ENCODE measurements at regions not wholly inside any gene's neighbourhood (a gene's known extent, or its start where the extent isn't known, plus 50 kb on each side); places are given as distances from the start of the nearest gene placed in this dataset.
"Not testable (repeated sequence)": the region's sequence is repeated elsewhere in the genome, so short reads cannot be mapped to it uniquely, and the experiment has no call there.

DNA sequence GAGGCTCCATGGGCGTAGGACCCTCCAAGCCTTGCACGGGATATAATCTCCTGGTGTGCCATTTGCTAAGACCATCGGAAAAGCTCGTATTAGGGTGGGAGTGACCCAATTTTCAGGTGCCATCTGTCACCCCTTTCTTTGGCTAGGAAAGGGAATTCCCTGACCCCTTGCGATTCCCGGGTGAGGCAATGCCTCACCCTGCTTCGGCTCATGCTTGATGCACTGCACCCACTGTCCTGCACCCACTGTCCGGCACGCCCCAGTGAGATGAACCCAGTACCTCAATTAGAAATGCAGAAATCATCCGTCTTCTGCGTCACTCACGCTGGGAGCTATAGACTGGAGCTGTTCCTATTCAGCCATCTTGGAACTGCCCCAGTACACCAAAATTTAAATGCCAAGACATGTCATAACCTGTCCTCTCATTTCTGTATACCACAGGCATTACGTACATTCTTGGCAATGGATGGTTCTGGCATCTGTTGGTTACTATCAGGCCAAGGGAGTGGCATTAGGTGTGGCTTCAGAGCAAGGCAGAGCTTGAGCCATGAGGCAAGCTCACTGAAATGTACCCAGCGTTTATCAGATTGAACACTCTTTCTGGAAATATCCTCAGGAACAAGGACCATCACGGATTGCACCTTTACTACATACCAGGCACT is 95.4 kb upstream of the GALNT18 start:
- no peak for DNase-seq (ENCODE audit: low read depth in 2 of 2)

DNA sequence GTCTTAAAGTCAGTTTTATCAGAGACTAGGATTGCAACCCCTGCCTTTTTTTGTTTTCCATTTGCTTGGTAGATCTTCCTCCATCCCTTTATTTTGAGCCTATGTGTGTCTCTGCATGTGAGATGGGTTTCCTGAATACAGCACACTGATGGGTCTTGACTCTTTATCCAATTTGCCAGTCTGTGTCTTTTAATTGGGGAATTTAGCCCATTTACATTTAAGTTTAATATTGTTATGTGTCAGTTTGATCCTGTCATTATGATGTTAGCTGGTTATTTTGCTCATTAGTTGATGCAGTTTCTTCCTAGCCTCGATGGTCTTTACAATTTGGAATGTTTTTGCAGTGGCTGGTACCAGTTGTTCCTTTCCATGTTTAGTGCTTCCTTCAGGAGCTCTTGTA is 93.3 kb upstream of the GALNT18 start:
- not testable (repeated sequence) for DNase-seq (ENCODE audit: low read depth in 2 of 2)

DNA sequence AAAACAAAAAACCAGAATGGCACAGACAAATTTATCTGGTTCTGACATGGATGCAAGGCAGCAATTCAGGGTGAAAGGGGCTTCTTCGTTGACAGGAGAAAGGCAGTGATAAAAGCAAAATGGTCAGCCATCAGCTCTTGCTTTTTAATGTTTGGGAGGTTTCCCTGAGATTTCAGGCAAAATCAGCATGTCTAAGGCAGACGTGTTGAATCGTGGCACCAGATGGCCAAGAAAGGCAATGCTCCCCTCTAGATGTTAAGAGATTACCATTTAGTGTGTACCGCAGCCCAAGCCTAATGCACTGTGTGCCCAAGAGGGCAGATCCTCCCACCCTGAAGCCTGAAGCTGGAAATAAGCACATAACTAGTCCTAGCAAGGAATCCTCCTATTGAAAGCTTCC is 88.8 kb upstream of the GALNT18 start:
- no peak for DNase-seq (ENCODE audit: low read depth in 2 of 2)

DNA sequence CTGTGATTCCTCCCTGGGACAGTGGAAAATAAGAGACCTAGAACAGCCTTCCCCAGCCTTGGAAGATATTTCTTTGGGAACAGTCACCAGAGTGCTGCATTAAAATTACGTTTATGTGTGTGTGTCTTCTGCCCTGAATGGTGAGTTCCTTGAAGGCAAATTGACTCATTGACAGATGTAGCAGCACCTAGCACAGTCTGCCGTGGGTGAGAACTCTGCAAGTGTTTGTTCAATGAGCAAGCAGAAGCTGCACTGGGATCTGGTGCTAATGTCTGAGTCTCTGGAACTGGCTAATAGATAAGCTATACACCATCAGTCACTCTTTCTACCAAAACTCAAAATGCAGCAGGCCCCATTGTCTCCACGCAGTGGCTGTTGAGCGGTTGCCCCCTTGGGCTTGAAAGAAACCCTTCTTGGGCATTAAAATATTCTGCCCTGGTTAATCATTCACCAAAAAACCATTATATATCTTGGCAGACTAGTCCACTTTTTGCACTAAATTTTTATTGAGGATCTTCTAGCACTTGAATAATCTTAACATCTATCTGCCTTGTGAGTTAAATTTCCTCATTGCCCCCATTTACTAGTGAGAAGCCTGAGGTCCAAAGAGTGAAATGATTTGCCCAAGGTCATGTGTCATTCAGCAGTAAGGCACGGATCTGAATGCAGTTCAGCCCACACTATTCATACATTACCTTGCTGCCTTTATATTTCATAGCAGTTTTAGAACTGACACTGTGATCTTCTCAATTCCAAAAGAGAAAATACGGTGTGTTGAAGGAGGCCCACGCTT is 87.8 kb upstream of the GALNT18 start:
- DNase-seq (ENCODE audit: low read depth in 2 of 2) = no peak

DNA sequence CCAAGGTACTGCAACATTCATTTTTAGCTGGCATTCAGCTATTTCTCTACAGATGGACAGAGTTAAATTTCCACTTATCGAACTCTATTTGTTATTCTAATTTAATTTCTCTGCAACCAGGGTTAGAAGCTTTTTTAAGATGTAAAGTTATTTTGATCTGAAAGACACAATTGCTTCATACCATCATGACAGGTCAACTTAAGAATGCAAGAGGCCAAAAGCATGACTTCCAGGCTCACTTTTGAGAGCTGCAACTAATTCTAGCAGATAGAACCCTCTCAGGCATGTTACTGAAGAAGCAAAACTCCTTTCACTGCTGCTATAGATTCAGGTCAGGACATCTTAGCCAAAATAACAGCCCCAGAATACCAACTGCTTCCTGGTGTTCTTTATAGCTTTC is 86.5 kb upstream of the GALNT18 start:
- DNase-seq (ENCODE audit: low read depth in 2 of 2) = no peak

DNA sequence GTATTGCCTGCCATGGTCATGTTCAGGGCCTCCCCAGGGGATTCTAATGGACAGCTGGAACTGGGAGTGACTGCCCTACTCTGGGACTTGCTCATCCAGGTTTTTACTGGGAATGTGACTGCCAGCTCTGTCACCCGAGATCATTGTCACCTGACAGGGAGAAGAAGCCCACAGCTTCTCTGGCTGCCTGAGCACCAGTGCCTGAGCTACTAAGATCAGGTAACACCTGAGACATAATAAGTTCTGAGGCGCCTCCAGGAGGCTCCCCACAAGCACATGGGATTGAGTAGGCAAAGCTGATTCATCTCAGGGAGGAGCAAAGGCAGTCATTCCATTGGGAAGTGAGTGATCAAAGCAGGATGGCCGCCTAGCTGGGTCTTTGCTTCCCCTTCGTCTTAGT is 84.2 kb upstream of the GALNT18 start:
- no peak for DNase-seq (ENCODE audit: low read depth in 2 of 2)

DNA sequence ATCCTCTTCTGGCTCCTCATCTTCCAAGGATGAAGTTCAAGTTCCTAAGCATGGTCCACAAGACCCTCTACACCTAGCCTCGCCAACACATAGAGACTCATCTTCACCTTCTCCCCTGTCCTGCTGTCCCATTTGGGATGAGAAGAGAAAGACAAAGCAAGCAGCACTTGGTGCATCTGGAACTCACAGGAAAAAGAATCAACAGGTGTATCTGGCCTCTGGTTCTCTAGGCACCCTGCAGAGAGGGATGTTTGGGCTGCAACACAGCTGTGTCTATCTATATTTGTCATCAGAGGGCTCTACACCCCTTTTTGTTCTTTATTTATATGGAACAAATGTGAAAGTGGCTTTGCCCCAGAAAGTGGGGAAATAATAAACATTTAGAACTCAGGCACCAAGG is 82.1 kb upstream of the GALNT18 start:
- no peak for DNase-seq (ENCODE audit: low read depth in 2 of 2)

DNA sequence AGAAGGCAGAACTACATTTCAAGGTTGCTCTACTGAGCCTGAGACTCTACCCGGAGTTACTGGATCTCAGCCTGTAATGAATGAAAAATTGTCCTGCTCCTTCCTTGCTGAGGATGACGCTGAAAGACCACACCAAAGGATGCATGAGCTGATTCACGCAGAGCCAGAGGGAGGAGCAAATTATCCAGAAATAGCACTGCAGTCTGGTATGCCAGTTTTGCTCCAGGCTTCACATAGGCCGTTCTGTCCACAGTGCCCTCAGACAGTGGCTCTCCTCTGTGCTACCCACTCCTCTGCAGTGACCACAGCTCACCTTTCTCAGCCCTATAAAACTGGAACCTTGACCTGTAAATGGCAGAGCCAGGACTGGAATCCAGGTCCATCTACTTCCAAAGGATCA is 79.3 kb upstream of the GALNT18 start:
- no peak for DNase-seq (ENCODE audit: low read depth in 2 of 2)

DNA sequence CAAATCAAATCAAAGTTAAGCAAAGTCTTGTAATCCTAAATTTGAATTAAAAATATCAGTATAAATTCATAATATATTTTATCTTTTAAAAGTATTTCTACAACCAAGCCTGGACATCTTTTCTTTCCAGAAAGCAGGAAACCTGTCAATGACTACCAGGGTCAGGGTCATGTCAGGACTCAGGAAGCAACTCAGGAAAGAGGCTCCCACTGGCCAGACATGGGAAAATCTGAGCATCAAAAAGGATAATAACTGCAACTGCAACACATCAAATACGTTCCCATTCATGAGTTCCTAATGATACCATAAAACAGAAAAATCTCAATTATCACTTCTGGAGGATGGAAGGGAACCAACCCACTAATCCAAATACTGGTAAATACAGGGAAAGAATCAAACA is 76.0 kb upstream of the GALNT18 start:
- no peak for DNase-seq (ENCODE audit: low read depth in 2 of 2)

DNA sequence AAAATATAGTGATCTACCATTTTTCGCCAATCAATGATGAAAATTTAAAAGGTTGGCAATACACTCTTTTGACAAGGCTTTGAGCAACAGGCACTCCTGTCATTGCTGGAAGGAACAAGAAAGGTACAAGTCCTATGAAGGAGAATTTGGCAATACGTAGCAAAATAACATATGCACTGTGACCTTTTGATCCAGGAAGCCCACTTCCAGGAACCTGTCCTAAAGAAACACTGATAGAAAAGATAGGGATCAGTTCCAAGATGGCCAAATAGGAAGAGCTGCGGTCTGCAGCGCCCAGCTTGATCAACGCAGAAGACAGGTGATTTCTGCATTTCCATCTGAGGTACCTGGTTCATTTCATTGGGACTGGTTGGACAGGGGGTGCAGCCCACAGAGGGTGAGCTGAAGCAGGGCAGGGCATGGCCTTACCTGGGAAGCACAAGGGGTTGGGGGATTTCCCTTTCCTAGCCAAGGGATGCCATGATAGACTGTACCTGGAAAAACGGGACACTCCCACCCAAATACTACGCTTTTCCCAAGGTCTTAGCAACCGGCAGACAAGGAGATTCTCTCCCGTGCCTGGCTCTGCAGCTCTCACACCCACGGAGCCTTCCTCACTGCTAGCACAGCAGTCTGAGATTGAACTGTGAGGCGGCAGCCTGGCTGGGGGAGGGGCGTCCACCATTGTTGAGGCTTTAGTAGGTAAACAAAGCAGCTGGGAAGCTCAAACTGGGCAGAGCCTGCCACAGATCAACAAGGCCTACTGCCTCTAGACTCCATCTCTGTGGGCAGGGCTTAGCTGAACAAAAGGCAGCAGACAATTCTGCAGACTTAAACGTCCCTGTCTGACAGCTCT is 69.7 kb upstream of the GALNT18 start:
- DNase-seq (ENCODE audit: low read depth in 2 of 2) = no peak

DNA sequence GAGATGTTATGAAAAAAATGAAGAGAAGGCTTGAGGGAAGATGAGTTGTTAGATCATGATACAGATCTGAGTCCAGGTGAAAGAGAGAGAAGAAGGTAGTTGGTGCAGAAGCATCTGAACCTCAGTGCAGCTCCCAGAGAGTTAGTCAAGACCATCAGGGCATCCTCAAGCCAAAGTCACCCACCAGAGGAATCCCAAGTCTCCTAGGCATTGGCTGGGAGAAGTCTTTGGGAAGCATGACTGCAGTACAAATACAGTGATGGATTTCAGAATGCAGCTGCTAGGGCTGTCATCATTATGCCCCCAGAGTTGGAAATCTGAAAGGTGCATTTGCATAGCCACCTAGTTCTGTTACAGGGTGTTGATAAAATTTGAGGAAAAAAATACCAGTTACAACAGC is 59.7 kb upstream of the GALNT18 start:
- DNase-seq (ENCODE audit: low read depth in 2 of 2) = no peak

DNA sequence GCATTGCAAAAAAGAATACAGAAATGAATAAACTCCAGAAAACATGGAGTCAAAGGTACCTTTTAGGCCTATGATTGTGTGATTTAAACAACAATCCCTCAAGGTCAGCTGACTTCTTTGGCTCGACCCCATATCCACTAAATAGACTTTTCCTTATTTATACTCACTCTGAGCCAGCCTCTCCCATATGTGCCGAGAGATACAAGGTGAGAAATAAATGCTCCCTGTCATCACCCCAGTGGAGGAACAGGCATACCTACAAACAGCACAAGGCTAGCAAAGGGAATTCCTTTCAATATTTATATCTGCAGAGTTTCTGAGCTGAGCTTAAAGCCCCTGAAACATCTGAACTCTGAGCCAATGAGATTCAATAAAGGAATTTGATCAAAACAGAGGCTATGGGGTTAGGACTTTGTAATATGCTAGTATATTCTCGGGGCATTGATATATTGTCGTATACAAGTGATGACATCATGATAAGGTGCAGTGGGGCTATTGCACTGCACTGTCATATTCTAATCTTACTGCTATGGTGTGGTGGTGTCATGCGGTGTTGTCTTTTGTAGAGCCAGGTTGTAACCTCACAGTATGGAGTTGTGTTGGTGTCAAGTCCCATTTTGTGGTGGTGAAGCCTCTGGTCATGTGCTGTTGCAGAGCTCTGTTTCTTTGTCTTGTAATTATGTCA is 56.0 kb upstream of the GALNT18 start:
- DNase-seq (ENCODE audit: low read depth in 2 of 2) = no peak

DNA sequence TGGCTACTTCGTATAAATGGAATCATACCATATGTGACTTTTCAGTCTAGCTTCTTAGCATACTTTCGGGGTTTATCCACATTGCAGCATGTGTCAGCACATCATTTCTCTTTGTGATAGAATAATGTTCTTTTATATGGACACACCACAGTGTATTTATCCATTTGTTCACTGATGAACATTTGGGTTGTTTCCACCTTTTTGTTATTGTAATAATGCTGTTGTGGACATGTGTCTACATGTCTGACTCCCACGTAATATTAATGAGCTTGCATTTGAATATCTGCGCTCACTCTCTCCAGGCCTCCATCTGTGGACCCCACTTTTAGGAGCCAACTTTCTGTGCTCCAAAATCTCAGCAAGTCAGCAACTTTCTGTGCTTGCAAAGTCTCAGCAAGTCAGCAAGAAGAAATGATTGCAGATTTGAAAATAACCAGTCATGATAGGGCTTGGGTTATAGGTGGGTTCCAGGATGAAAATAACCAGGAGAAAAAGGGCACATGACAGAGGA is 53.9 kb upstream of the GALNT18 start:
- DNase-seq (ENCODE audit: low read depth in 2 of 2) = no peak

DNA sequence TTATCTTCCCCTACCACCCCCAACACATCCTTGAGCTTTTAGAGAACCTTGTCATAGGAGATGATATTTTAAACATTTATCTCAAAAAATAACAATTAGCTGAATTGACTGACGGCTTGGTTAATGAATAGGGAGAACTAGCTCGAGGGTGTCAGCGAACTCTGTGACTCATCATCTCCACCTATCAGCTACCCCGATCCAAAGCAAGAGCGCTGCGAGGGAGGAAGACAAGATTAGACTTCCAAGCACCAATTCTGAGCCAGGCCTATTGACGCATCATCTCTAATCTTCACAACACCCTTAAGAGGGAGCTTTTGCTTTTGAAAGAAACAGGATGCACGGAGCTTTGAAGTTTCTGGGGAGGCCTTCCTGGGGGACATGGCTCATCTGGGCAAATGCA is 51.0 kb upstream of the GALNT18 start:
- DNase-seq (ENCODE audit: low read depth in 2 of 2) = no peak

DNA sequence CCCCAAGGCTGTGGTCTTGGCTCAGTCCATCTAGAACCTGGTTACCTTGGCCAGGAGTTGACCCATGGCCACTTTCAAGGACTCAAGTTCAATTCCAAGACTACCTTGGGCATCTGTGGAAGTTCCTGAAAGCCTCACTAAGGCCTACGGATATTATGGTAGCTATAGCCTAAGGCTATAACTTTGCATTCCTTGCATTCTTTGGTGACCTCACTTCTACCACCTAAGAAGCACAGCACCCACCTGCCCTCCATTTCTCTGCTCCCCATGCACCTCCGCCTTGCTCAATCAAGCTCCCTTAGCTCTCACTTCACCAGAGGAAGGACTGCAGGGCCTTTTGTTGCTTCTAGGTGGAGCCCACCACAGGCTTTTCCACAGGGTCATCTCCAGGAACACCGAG is 50.3 kb upstream of the GALNT18 start:
- no peak for DNase-seq (ENCODE audit: low read depth in 2 of 2)
